Esophagus (tissue), 2 donors: ENCODE measurements at regions not wholly inside any gene's neighbourhood (a gene's known extent, or its start where the extent isn't known, plus 50 kb on each side); places are given as distances from the start of the nearest gene placed in this dataset.
A peak's percentile ranks its signal among the peaks of the same experiment; 100 is the strongest.

Source experiments
- H3K27ac ChIP-seq, 2 donors: one replicate each; pipeline ENCODE4 v1.5.1; 2013; ENCODE audit warnings: low read depth in 2 of 2, mild to moderate bottlenecking in 2 of 2, inconsistent platforms in 1 of 2, low read length in 1 of 2, moderate library complexity in 1 of 2
- H3K27me3 ChIP-seq, 2 donors: one replicate each; pipeline ENCODE4 v1.6.1; 2013; ENCODE audit warnings: low read length in 2 of 2, control low read depth in 1 of 2, mild to moderate bottlenecking in 1 of 2; ENCODE audit not compliant: insufficient read depth in 2 of 2, control insufficient read depth in 1 of 2
- H3K36me3 ChIP-seq, 2 donors: one replicate each; pipeline ENCODE4 v1.6.1; 2013; ENCODE audit warnings: low read length in 1 of 2; ENCODE audit not compliant: control insufficient read depth in 2 of 2, insufficient read depth in 2 of 2
- H3K4me1 ChIP-seq, 2 donors: one replicate each; pipeline ENCODE4 v1.6.1; 2013; ENCODE audit warnings: low read length in 1 of 2; ENCODE audit not compliant: control insufficient read depth in 2 of 2, insufficient read depth in 2 of 2
- H3K4me3 ChIP-seq, 2 donors: one replicate each; pipeline ENCODE4 v1.5.1; 2013; ENCODE audit warnings: low read length in 2 of 2, mild to moderate bottlenecking in 2 of 2, low read depth in 1 of 2, moderate library complexity in 1 of 2
- H3K9me3 ChIP-seq, 2 donors: one replicate each; pipeline ENCODE4 v1.6.1; 2013; ENCODE audit warnings: mild to moderate bottlenecking in 2 of 2, low read depth in 1 of 2, low read length in 1 of 2, moderate library complexity in 1 of 2; ENCODE audit not compliant: control insufficient read depth in 2 of 2, insufficient read depth in 1 of 2
- WGBS, 2 donors: extraction: QIAGEN DNeasy Blood & Tissue Kit; methylation state at CpG; one replicate each; pipeline ENCODE4 v1.1.7; 2013; 5-methylcytosine and 5-hydroxymethylcytosine counted together
- donor health status: healthy with polysubstance abuse.
- donor health status: Bipolar disorder and iron deficiency.

GRCh38 chr14:61196792-61197191, 84.3 kb downstream of the TMEM30B start:
- WGBS, 2 donors, result 57 to 77% methylated on average over 3 of the region's 3 CpGs
- H3K4me3 ChIP-seq, result no peak overlapping the region
- H3K27me3 ChIP-seq, result no peaks in the 10 kb centered on the region
- no peak overlapping the region for H3K27ac ChIP-seq
- no peaks in the 10 kb centered on the region for H3K9me3 ChIP-seq
- H3K4me1 ChIP-seq, result no peaks in the 10 kb centered on the region
- no peaks in the 10 kb centered on the region for H3K36me3 ChIP-seq

DNA sequence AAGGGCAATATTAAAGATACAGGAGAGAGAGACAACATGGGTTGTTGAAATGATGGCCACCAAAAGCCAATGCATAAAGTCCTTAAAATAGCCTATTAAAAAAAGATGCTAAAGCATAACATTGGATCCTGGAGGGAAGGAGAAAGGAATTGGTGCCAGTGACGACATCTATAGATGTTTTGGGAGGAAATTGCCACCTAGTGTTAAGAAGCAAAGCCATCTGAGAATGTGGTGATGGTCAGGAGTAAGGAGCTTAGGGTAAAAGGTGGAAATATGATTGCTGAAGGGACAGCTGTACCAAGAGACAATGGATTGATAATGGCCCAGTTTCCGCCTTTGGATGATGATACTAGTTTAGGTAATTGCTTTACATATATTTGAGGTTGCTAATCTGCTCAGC, 85.1 kb downstream of the TMEM30B start:
- no peaks in the 10 kb centered on the region for H3K9me3 ChIP-seq
- H3K4me1 ChIP-seq, result no peaks in the 10 kb centered on the region
- H3K4me3 ChIP-seq, result no peak overlapping the region
- H3K27ac ChIP-seq, result no peak overlapping the region
- H3K36me3 ChIP-seq, result no peaks in the 10 kb centered on the region
- 92% methylated on average over 2 of the region's 2 CpGs for WGBS, 2 donors
- H3K27me3 ChIP-seq, result no peaks in the 10 kb centered on the region

DNA sequence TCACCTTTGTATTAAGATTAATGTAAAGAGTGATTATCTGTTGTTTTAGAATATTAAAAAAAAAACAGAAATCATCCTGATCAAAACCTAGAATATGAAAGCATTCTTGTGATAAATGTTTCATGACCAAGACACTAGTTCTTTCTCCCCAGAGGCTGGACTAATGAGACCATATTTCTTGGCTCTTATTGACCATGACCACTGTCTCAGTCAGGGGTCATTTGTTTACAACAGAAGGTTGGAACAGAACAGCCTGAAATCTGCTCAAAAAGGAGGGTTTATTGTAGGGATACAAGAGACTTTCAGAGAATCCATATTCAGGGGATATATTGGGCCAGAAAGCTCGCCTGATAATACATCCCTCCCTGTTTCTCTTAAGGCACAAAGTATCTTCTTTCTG, 87.7 kb downstream of the TMEM30B start:
- no peaks in the 10 kb centered on the region for H3K36me3 ChIP-seq
- 71 to 77% methylated on average over 1 of the region's 1 CpG for WGBS, 2 donors
- H3K4me3 ChIP-seq, result no peak overlapping the region
- H3K27ac ChIP-seq, result no peak overlapping the region
- no peaks in the 10 kb centered on the region for H3K27me3 ChIP-seq
- no peaks in the 10 kb centered on the region for H3K9me3 ChIP-seq
- no peaks in the 10 kb centered on the region for H3K4me1 ChIP-seq

GRCh38 chr14:61192989-61193388, 88.1 kb downstream of the TMEM30B start:
- no peak overlapping the region for H3K4me3 ChIP-seq
- H3K4me1 ChIP-seq, result no peaks in the 10 kb centered on the region
- no peaks in the 10 kb centered on the region for H3K9me3 ChIP-seq
- H3K27ac ChIP-seq, result no peak overlapping the region
- H3K36me3 ChIP-seq, result no peaks in the 10 kb centered on the region
- no peaks in the 10 kb centered on the region for H3K27me3 ChIP-seq

GRCh38 chr14:61191733-61192132, 89.4 kb downstream of the TMEM30B start:
- H3K27me3 ChIP-seq, result no peaks in the 10 kb centered on the region
- H3K9me3 ChIP-seq, result no peaks in the 10 kb centered on the region
- 67 to 71% methylated on average over 1 of the region's 1 CpG for WGBS, 2 donors
- H3K4me1 ChIP-seq, result no peaks in the 10 kb centered on the region
- H3K36me3 ChIP-seq, result no peaks in the 10 kb centered on the region
- H3K27ac ChIP-seq, result no peak overlapping the region
- H3K4me3 ChIP-seq, result no peak overlapping the region

- Histone ChIP-seq H3K36me3 (no peaks in the 10 kb centered on the region), H3K4me1 (no peaks in the 10 kb centered on the region)
- WGBS, 2 donors, result 83 to 86% methylated on average over 6 of the region's 6 CpGs
These were observed 90.8 kb downstream of the TMEM30B start for GRCh38 chr14:61190341-61190740.

DNA sequence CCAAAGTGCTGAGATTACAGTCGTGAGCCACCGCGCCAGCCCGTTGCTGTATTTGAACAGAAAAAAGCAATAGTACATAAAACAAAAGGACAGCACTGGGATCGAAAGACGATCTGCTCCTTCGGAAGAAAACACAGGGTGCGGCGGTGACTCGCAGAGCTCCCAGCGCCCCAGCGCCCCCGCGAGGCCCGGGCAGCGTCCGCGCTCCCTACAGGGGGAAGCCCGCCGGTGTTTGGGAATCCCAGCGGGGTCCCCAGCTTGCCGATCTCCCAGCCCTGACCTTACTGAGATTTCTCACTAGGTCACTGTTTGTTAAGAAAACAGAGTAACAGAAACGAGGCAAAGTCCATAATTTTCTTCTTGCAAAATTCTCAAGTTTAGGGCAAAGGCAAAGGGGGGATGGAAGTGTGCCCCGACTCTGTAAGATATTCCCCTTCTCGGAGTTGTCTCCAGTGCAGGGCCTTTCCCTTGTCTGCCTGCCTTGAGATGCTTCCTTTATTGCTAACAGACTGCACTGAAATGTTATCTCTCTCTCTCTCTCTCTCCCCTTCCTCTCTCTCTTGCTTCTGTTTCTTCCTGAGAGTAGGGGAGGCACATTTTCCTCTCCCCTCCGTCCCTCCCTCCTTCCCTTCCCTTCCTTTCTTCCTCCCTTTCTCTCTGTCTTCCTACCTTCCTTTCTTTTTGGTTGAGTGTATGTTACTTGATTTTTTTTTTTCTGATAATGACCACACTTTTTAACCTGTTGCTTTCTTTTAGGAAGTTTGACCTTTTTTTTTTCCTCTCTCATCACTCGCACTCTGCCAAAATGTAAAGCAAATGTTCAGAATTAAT, 91.9 kb downstream of the TMEM30B start:
- Histone ChIP-seq H3K4me3 (peak overlapping the region in 1 of 2 donors; percentile 32), H3K9me3 (no peaks in the 10 kb centered on the region), H3K27ac (peak overlapping the region in 1 of 2 donors; percentile 4), H3K27me3 (peaks cover 0 to 3% of the 10 kb centered on the region in 2 donors), H3K36me3 (no peaks in the 10 kb centered on the region), H3K4me1 (no peaks in the 10 kb centered on the region)
- 11 to 16% methylated on average over 27 of the region's 27 CpGs for WGBS, 2 donors

More at GRCh38 chr14:61190341-61190740, 90.8 kb downstream of the TMEM30B start:
- no peak overlapping the region for H3K27ac ChIP-seq
- no peak overlapping the region for H3K4me3 ChIP-seq
- no peaks in the 10 kb centered on the region for H3K27me3 ChIP-seq
- H3K9me3 ChIP-seq, result no peaks in the 10 kb centered on the region

- Histone ChIP-seq H3K4me3 (no peak overlapping the region), H3K27me3 (peaks cover 0 to 3% of the 10 kb centered on the region in 2 donors), H3K27ac (no peak overlapping the region), H3K36me3 (no peaks in the 10 kb centered on the region), H3K4me1 (no peaks in the 10 kb centered on the region), H3K9me3 (no peaks in the 10 kb centered on the region)
- WGBS, 2 donors, result 44 to 59% methylated on average over 15 to 20 of the region's 21 CpGs
These were observed 92.9 kb downstream of the TMEM30B start for GRCh38 chr14:61188196-61188595.

DNA sequence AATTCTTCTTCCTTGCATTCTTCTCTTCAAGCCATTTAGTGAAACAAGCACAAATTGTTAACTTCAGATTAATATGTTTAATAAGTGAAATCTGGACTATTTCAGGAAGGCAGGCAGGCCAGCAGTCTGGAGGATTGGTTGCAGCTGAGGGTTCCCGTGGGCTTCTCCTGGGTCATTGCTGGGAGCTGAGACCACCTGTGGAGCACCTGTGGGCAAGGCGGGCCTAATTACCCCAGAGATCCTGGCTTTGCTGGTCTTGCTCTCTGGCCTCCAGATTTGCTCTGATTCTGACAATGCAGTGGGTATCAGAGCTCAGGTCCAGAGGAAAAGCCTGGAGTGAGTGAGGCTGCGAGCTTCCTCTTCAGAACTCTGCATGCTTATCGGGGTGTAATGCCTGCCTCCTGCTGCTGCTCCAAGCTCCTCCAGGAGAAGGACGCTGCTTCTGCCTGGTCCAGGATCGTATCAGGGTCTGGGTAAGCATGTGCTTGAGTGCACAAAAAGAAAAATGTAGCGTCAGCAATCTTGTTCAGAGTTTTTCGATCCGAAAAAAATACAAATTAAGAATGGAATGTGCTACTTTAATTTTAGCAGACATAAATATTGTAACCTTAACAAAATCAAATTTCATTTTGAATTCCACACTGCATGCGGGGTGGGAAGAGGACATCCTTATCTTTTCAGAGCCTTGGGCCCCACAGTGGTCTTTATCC, 93.8 kb downstream of the TMEM30B start:
- WGBS, 2 donors, result 80% methylated on average over 10 of the region's 10 CpGs
- Histone ChIP-seq H3K4me1 (no peaks in the 10 kb centered on the region), H3K36me3 (no peaks in the 10 kb centered on the region), H3K4me3 (no peak overlapping the region), H3K27me3 (peaks cover 0 to 3% of the 10 kb centered on the region in 2 donors), H3K27ac (no peak overlapping the region), H3K9me3 (no peaks in the 10 kb centered on the region)
